MM.1S (cell line): ENCODE measurements at regions not wholly inside any gene's neighbourhood (a gene's known extent, or its start where the extent isn't known, plus 50 kb on each side); places are given as distances from the start of the nearest gene placed in this dataset.

Experiments used
- CTCF ChIP-seq: fragments of 300-600 bp; sonication (generic); IDR thresholded peaks from 2 replicates; pipeline ENCODE4 v1.5.1; 2016; ENCODE audit warnings: antibody characterized with exemption, low read length, mixed read lengths
- EZH2 ChIP-seq: fragments of 300-600 bp; sonication (generic); optimal IDR thresholded peaks from 2 replicates; pipeline ENCODE3; 2017; ENCODE audit warnings: low read depth, mild to moderate bottlenecking, antibody characterized with exemption, low read length, mixed read lengths
- EZH2phosphoT487 ChIP-seq: fragments of 300-600 bp; sonication (generic); IDR thresholded peaks from 2 replicates; pipeline ENCODE4 v1.6.1; 2018; ENCODE audit warnings: antibody characterized with exemption, low read length

DNA sequence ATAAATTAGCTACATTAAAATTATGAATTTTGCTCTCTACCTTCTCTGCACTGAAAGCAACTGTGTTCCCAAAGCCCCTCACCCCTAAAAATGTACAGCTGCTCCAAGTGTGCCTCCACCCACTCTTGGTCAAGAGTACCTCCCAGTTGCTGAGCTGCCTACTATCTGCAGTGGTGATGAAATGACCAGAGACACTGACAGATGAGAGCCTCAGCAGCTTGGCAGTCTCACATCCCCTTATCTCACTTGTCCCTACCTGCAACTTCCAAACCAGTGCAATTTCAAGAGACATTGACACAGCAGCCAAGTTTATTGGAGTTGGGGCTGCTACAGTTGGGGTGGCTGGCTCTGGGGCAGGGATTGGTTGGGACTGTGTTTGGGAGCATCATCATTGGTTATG is 52.2 kb upstream of the COL6A5 start:
- TF ChIP-seq CTCF (no peak), EZH2 (no peak), EZH2phosphoT487 (no peak)
